Upper lobe of left lung (tissue), 4 donors: ENCODE measurements at regions not wholly inside any gene's neighbourhood (a gene's known extent, or its start where the extent isn't known, plus 50 kb on each side); places are given as distances from the start of the nearest gene placed in this dataset.

Experiments
- CTCF ChIP-seq, 6 experiments: fragments of 450-650 bp in 4 of 6; fragments of 200-600 bp in 2 of 6; sonication (generic) in 2 of 6; IDR thresholded peaks; one replicate each; pipeline ENCODE4 v1.5.1; 2016 to 2019; ENCODE audit warnings: antibody characterized with exemption in 6 of 6
- EP300 ChIP-seq, 4 donors: sonication (generic); formaldehyde crosslinking; IDR thresholded peaks; one replicate each; pipeline ENCODE4 v1.5.1; 2017; ENCODE audit warnings: antibody characterized with exemption in 4 of 4, control low read depth in 2 of 4
- POLR2A ChIP-seq, 4 donors: fragments of 450-650 bp; IDR thresholded peaks; one replicate each; pipeline ENCODE4 v1.5.1; 2016 to 2017; ENCODE audit warnings: antibody characterized with exemption in 4 of 4, mild to moderate bottlenecking in 2 of 4
- POLR2AphosphoS5 ChIP-seq, 2 donors: sonication (generic); formaldehyde crosslinking; IDR thresholded peaks; one replicate each; pipeline ENCODE4 v1.5.1; 2017; ENCODE audit warnings: antibody characterized with exemption in 2 of 2

GRCh38 chr11:45374130-45374529, 88.0 kb upstream of the SYT13 start:
- no peak for TF ChIP-seq CTCF (IDR thresholded peaks at IDR 0.05)
- TF ChIP-seq POLR2A (IDR thresholded peaks at IDR 0.05) = no peak
- TF ChIP-seq POLR2AphosphoS5 (IDR thresholded peaks at IDR 0.05) = no peak
- TF ChIP-seq EP300 (IDR thresholded peaks at IDR 0.05) = no peak
